OCI-LY3 (cell line): ENCODE measurements at regions not wholly inside any gene's neighbourhood (a gene's known extent, or its start where the extent isn't known, plus 50 kb on each side); places are given as distances from the start of the nearest gene placed in this dataset.

Experiments used
- H2AFZ ChIP-seq: fragments of 200-600, 300-600 bp; shearing (Covaris generic); 2 replicates; pipeline ENCODE4 v1.6.0; 2014; ENCODE audit warnings: antibody characterized with exemption, low read depth, low read length
- H3K27ac ChIP-seq: fragments of 200-600, 300-600 bp; sonication (generic); 2 replicates; pipeline ENCODE4 v1.5.1; 2014; ENCODE audit warnings: mild to moderate bottlenecking, low read length, moderate library complexity, mixed read lengths
- H3K27me3 ChIP-seq: fragments of 200-600, 300-600 bp; sonication (generic); 2 replicates; pipeline ENCODE4 v1.6.1; 2014; ENCODE audit warnings: low read depth, low read length, mixed read lengths
- H3K36me3 ChIP-seq: fragments of 200-600, 300-600 bp; sonication (generic); replicated peaks from 2 replicates; pipeline ENCODE3; 2014; ENCODE audit warnings: low read depth, low read length, mixed read lengths
- H3K4me1 ChIP-seq: fragments of 300-600, 200-600 bp; sonication (generic); 2 replicates; pipeline ENCODE4 v1.6.1; 2014; ENCODE audit warnings: low read length, mixed read lengths
- H3K4me2 ChIP-seq: fragments of 200-600, 300-600 bp; sonication (generic); 2 replicates; pipeline ENCODE4 v1.6.1; 2014; ENCODE audit warnings: low read length, mixed read lengths
- H3K4me3 ChIP-seq: fragments of 300-600, 200-600 bp; sonication (generic); 2 replicates; pipeline ENCODE4 v1.5.1; 2014; ENCODE audit warnings: antibody characterized with exemption, mild to moderate bottlenecking, low read length, moderate library complexity
- H3K79me2 ChIP-seq: fragments of 300-600, 200-600 bp; shearing (Covaris generic); 2 replicates; pipeline ENCODE4 v1.6.1; 2014; ENCODE audit warnings: mild to moderate bottlenecking, low read length, mixed read lengths
- H3K9ac ChIP-seq: fragments of 300-600, 200-600 bp; shearing (Covaris generic); 2 replicates; pipeline ENCODE4 v1.6.0; 2014; ENCODE audit warnings: mild to moderate bottlenecking, low read length, moderate library complexity
- H3K9me3 ChIP-seq: fragments of 200-600, 300-600 bp; shearing (Covaris generic); 2 replicates; pipeline ENCODE4 v1.6.1; 2014; ENCODE audit warnings: low read length, mixed read lengths; ENCODE audit not compliant: insufficient read depth
- H4K20me1 ChIP-seq: fragments of 200-600, 300-600 bp; sonication (generic); 2 replicates; pipeline ENCODE4 v1.6.1; 2016; ENCODE audit warnings: low read length, mixed read lengths; ENCODE audit not compliant: insufficient read depth
- EZH2phosphoT487 ChIP-seq: fragments of 200-600 bp; shearing (Covaris generic); IDR thresholded peaks from 2 replicates; pipeline ENCODE4 v1.6.1; 2018; ENCODE audit warnings: antibody characterized with exemption, mixed run types, low read depth
- TF ChIP-seq, protein P1 (sequence below): fragments of 200-600, 300-600 bp; sonication (generic); IDR thresholded peaks from 2 replicates; pipeline ENCODE4 v1.5.1; 2014; ENCODE audit warnings: antibody characterized with exemption, low read length, low read depth

DNA sequence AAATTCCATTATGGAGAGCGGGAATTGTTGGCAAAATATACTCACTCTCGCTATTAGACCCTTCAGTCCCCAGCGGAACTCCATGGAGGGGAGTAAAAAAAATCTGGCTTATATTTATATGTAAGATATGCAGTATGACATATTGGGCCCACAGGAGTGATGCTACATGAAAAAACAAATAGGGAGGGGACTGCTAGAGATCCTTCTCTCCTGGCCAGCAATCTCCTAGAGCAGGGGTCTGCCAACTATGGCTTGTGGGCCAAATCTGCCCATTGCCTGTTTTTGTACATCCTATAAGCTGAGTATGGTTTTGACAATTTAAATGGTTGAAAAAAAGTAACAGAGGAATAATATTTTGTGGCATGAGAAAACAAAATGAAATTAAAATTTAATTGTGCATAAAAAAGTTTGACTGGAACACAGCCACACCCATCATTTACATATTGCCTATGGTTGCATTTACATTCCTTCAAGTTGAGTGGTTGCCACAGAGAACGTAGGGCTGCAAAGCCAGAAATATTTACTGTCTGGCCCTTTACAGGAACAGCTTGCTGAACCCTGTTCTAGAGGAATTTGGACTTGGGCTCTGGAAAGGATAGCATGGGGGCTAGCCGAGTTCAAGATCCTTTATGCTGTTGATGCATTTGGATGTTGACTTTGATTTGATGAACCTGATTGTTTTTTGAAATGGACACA is 197.3 kb upstream of the CLINT1 start:
- no peak overlapping the region for H3K4me2 ChIP-seq
- H3K9ac ChIP-seq = no peak overlapping the region
- no peak for TF ChIP-seq EZH2phosphoT487
- TF ChIP-seq, protein P1, sequence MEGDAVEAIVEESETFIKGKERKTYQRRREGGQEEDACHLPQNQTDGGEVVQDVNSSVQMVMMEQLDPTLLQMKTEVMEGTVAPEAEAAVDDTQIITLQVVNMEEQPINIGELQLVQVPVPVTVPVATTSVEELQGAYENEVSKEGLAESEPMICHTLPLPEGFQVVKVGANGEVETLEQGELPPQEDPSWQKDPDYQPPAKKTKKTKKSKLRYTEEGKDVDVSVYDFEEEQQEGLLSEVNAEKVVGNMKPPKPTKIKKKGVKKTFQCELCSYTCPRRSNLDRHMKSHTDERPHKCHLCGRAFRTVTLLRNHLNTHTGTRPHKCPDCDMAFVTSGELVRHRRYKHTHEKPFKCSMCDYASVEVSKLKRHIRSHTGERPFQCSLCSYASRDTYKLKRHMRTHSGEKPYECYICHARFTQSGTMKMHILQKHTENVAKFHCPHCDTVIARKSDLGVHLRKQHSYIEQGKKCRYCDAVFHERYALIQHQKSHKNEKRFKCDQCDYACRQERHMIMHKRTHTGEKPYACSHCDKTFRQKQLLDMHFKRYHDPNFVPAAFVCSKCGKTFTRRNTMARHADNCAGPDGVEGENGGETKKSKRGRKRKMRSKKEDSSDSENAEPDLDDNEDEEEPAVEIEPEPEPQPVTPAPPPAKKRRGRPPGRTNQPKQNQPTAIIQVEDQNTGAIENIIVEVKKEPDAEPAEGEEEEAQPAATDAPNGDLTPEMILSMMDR = no peak
- H2AFZ ChIP-seq = no peak overlapping the region
- no peaks in the 10 kb centered on the region for H4K20me1 ChIP-seq
- H3K27me3 ChIP-seq = 0 out of 2 replicates have a peak, but pooled peaks cover 4% of the 10 kb centered on the region
- no peak overlapping the region for H3K4me3 ChIP-seq
- H3K9me3 ChIP-seq = no peaks in the 10 kb centered on the region
- no peaks in the 10 kb centered on the region for H3K36me3 ChIP-seq
- no peaks in the 10 kb centered on the region for H3K4me1 ChIP-seq
- no peaks in the 10 kb centered on the region for H3K79me2 ChIP-seq
- H3K27ac ChIP-seq = no peak overlapping the region

DNA sequence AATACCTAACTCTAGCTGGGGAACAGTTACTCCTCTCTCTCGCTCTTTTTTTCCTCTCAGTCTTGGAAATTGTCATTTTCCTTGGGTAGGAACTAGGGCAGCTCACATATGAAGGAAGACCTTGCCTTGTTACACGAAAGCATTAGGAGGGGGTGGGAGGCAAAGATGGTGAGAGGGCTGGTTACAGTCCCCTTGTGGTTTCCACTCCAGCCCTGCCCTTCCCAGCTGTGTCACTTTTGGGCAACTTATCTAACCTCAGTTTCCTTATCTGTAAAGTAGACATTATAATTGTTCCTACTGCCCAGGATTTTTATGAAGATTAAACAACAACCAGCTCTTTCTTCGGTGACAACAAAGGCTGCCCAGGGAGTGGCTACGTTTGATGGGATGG is 196.2 kb upstream of the CLINT1 start:
- no peak overlapping the region for H3K27ac ChIP-seq
- H2AFZ ChIP-seq = no peak overlapping the region
- H3K4me3 ChIP-seq = no peak overlapping the region
- no peaks in the 10 kb centered on the region for H4K20me1 ChIP-seq
- no peak overlapping the region for H3K4me2 ChIP-seq
- no peaks in the 10 kb centered on the region for H3K4me1 ChIP-seq
- no peaks in the 10 kb centered on the region for H3K27me3 ChIP-seq
- TF ChIP-seq EZH2phosphoT487 = no peak
- TF ChIP-seq, protein P1 = no peak
- H3K9ac ChIP-seq = no peak overlapping the region
- no peaks in the 10 kb centered on the region for H3K36me3 ChIP-seq
- no peaks in the 10 kb centered on the region for H3K9me3 ChIP-seq
- no peaks in the 10 kb centered on the region for H3K79me2 ChIP-seq

DNA sequence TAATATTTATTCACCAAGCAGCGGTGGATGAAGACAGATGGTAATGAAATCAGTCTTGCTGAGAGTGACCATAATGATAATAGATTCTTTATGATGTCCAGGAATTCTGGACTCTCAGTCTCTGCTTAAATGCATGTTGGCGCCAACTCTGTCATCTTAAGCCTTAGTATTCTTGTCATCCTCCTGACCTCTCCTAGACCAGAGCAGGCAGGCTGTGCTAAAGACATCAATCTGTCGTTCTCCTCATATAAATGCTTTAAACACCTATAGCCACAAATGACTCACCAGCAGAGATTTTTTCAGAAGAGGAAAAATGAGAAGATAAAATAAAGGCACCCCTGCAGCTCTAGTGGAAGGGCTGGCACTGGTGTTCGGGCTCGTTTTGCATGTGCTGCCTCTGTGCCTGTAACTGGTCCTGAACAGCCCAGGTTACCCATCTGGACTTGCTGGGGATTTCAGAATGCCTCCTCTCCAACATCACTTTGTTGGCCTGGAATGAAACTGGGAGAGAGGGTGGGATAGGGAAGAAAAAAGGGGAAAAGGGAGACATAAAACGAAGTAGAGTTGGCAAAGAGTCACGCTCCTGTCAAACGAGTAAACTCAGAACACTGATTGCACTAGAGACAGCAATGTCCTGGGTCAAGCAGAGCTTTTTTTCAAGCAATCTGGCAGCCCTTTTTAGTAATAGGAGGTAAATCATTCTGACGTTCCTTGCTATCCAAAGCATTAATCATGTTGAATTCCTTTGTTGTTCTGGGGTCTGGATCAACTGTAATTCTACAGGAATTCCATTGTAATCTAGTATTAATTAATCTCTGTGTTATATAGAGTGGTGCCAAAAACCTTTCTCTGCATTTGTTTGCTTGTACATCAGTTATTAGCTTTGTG is 195.5 kb upstream of the CLINT1 start:
- Histone ChIP-seq H3K36me3 (no peaks in the 10 kb centered on the region), H3K4me1 (no peaks in the 10 kb centered on the region), H3K9ac (no peak overlapping the region)

DNA sequence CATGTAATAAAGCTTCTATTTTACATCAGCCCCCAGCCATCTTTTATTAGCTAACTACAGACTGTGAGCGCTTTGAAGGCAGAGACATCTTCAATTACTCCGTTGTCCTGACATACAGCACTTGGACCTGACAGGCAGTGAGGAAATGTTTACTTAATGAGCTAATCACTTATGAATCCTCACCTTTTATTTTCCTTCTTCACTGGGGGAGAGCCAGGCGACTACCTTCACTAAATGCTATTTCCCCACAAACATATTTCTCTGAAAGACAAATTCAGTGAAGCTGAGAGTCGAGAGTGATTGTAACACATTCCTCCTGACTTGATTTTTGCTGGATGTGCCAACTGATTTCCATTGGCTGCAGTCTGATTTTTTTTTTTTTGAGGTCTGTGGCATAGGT is 192.1 kb upstream of the CLINT1 start:
- no peaks in the 10 kb centered on the region for H4K20me1 ChIP-seq
- no peaks in the 10 kb centered on the region for H3K79me2 ChIP-seq
- no peak overlapping the region for H3K4me3 ChIP-seq
- H3K4me2 ChIP-seq = no peak overlapping the region
- H2AFZ ChIP-seq = no peak overlapping the region
- TF ChIP-seq, protein P1 = no peak
- no peak for TF ChIP-seq EZH2phosphoT487
- no peaks in the 10 kb centered on the region for H3K4me1 ChIP-seq
- H3K27ac ChIP-seq = no peak overlapping the region
- no peaks in the 10 kb centered on the region for H3K9me3 ChIP-seq
- H3K9ac ChIP-seq = no peak overlapping the region
- no peaks in the 10 kb centered on the region for H3K27me3 ChIP-seq
- H3K36me3 ChIP-seq = no peaks in the 10 kb centered on the region

More for the DNA sequence above, 195.5 kb upstream of the CLINT1 start:
- Histone ChIP-seq H3K27ac (no peak overlapping the region), H3K4me2 (no peak overlapping the region), H3K79me2 (no peaks in the 10 kb centered on the region), H4K20me1 (no peaks in the 10 kb centered on the region), H3K4me3 (no peak overlapping the region), H3K9me3 (no peaks in the 10 kb centered on the region), H3K27me3 (no peaks in the 10 kb centered on the region), H2AFZ (no peak overlapping the region)
- TF ChIP-seq, protein P1 = no peak
- no peak for TF ChIP-seq EZH2phosphoT487
